Spinal cord (tissue), 9 donors: ENCODE measurements at regions not wholly inside any gene's neighbourhood (a gene's known extent, or its start where the extent isn't known, plus 50 kb on each side); places are given as distances from the start of the nearest gene placed in this dataset.

ENCODE experiments used
- DNase-seq, 6 donors: peaks; one replicate each; pipeline versions ENCODE4 v3.0.0 to v3.0.0-alpha.2; 2013 to 2015; ENCODE audit warnings: low spot score in 6 of 6, low read depth in 4 of 6
- H3K27ac ChIP-seq: one replicate; pipeline ENCODE4 v1.5.1; 2013; ENCODE audit warnings: low read depth, low read length, control low read depth
- H3K27me3 ChIP-seq: one replicate; pipeline ENCODE4 v1.6.1; 2013; ENCODE audit warnings: low read length; ENCODE audit not compliant: control insufficient read depth, insufficient read depth
- H3K36me3 ChIP-seq: one replicate; pipeline ENCODE4 v1.6.1; 2013; ENCODE audit warnings: low read length; ENCODE audit not compliant: control insufficient read depth, insufficient read depth
- H3K4me1 ChIP-seq: one replicate; pipeline ENCODE4 v1.6.1; 2013; ENCODE audit warnings: low read length; ENCODE audit not compliant: control insufficient read depth, insufficient read depth
- H3K4me3 ChIP-seq: one replicate; pipeline ENCODE4 v1.5.1; 2013; ENCODE audit warnings: low read depth, low read length, control low read depth
- H3K9me3 ChIP-seq: one replicate; pipeline ENCODE4 v1.6.1; 2013; ENCODE audit warnings: low read length; ENCODE audit not compliant: control insufficient read depth, insufficient read depth
- WGBS: methylation state at CpG from one replicate; pipeline ENCODE4 v1.1.5; 2013; ENCODE audit warnings: missing lambda C conversion rate; ENCODE audit not compliant: insufficient coverage; 5-methylcytosine and 5-hydroxymethylcytosine counted together
- donor health status: healthy.

DNA sequence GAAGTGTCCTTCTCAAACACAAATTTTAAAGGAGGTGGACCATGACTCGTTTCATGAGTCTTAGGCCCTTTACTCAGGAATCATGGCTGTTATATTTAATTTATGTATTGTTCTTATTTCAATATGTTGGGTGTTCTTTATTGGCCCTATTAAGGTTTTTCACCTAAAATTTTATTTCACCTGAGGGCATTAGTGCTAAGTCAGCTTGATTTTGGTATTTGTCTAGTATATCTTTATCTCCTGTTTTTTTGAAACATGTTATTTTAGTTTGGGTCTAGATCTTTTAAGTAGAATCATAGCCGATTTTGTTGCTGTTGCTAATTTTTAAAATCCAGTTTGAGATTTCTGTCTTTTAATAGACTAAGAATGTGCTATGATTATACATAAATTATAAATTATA, 430.4 kb downstream of the RPS6KC1 start:
- Histone ChIP-seq H3K27ac (no peak overlapping the region), H3K4me3 (no peak overlapping the region), H3K9me3 (no peaks in the 10 kb centered on the region), H3K4me1 (no peaks in the 10 kb centered on the region), H3K36me3 (no peaks in the 10 kb centered on the region), H3K27me3 (no peaks in the 10 kb centered on the region)
- no peak for DNase-seq
- WGBS, result no CpG with 5 or more reads among the region's 2 CpGs

DNA sequence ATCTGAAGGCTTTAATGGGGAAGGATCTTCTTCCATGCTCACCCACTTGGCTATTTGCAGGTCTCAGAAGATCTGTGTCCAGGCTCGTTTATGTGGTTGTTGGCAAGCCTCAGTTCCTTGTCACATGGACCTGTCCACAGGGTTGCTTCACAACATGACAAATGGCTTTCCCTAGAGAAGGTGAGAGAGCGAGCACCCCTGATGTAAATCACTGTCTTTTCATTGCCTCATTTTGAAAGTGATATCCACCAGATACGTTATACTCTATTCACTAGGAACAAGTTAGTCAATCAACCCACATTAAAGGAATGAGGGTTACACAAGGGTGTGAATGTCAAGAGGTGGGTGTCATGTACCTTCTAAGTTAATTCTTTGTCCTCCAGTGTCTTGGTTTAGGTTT, 433.3 kb downstream of the RPS6KC1 start:
- Histone ChIP-seq H3K36me3 (no peaks in the 10 kb centered on the region), H3K27me3 (no peaks in the 10 kb centered on the region), H3K4me1 (no peaks in the 10 kb centered on the region), H3K27ac (no peak overlapping the region), H3K9me3 (no peaks in the 10 kb centered on the region), H3K4me3 (no peak overlapping the region)
- no peak for DNase-seq
- WGBS, result 80% methylated on average over 1 of the region's 3 CpGs

- Histone ChIP-seq H3K27me3 (no peaks in the 10 kb centered on the region), H3K27ac (no peak overlapping the region), H3K9me3 (no peaks in the 10 kb centered on the region), H3K4me3 (no peak overlapping the region), H3K36me3 (no peaks in the 10 kb centered on the region), H3K4me1 (no peaks in the 10 kb centered on the region)
- WGBS, result no CpG with 5 or more reads among the region's 1 CpG
- DNase-seq, result no peak
Measured at GRCh38 chr1:213484758-213485157, 433.7 kb downstream of the RPS6KC1 start.

DNA sequence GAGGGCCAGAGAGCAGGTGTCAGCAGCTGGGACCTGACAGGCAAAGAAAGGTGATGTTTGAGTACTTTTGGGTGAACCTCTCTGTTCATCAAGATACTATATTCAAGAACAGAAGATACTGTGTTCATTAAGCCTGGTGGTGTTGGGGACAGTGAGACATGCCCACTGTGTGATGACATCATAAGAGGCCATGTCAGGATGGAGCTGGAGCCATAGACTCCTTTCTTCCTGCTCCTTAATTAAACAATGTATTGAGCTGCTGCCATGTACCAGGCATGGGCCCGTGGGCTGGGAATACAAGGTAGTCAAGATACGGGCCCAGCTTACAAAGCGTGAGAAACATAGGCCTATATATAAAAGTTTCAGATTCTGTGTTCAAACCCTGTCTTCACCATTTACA, 435.4 kb downstream of the RPS6KC1 start:
- no peak overlapping the region for H3K27ac ChIP-seq
- no peaks in the 10 kb centered on the region for H3K4me1 ChIP-seq
- no peaks in the 10 kb centered on the region for H3K27me3 ChIP-seq
- DNase-seq, result no peak
- no peak overlapping the region for H3K4me3 ChIP-seq
- H3K9me3 ChIP-seq, result no peaks in the 10 kb centered on the region
- no peaks in the 10 kb centered on the region for H3K36me3 ChIP-seq
- no CpG with 5 or more reads among the region's 3 CpGs for WGBS

GRCh38 chr1:213491468-213491867, 440.4 kb downstream of the RPS6KC1 start:
- no peak for DNase-seq
- Histone ChIP-seq H3K9me3 (no peaks in the 10 kb centered on the region), H3K27ac (no peak overlapping the region), H3K4me3 (no peak overlapping the region), H3K36me3 (no peaks in the 10 kb centered on the region), H3K27me3 (no peaks in the 10 kb centered on the region), H3K4me1 (peaks cover 4% of the 10 kb centered on the region)
- 100% methylated on average over 1 of the region's 5 CpGs for WGBS

DNA sequence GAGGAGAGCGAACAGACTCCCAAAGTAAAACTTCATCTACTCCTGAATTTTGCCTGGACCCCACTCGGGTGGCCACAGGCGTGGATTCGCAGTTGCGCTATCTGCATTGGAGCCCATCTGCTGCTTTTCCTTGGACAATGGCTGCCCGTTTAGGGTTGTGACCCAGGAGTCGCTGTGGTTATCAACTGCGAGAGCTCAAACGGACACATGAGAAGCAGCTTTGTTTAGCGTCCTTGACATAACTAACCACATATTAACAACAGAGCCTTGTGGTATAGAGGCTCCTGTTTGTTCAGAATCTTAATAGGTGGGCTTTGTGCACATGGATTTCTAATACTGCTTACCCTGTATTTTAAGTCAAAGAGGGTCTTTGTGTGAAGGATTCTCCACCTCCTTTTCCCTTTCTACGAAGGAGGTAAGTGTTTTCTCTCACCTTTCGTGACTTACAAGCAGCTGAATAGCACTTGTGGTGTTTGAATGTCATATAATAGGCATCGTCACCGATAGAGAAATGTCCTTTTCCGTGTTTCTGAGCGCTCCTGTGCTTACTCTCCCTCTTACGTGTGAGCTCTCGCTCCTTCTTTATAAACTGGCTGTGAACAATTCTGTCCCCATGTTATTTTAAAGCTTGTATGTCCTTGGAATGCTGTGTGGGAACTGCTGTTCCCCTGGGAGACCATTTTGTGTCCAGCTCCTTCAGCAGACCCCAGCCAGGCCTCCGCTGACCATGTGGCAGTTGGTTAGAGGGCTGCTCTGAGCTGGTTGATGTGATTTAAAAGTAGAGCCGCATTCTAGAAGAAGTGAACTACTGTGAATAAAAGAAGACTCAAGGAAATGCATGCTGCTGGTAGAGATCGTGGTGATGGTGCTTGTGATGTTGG, 441.4 kb downstream of the RPS6KC1 start:
- DNase-seq, result peak in 2 of 6 donors; percentile 3 to 17
- Histone ChIP-seq H3K4me1 (peaks cover 4% of the 10 kb centered on the region), H3K36me3 (no peaks in the 10 kb centered on the region), H3K4me3 (no peak overlapping the region), H3K27me3 (no peaks in the 10 kb centered on the region), H3K9me3 (no peaks in the 10 kb centered on the region), H3K27ac (no peak overlapping the region)
- WGBS, result 86% methylated on average over 8 of the region's 21 CpGs

- no peaks in the 10 kb centered on the region for H3K36me3 ChIP-seq
- DNase-seq, result no peak
- WGBS, result 100% methylated on average over 3 of the region's 4 CpGs
Measured at GRCh38 chr1:213499444-213499843, 448.4 kb downstream of the RPS6KC1 start.

GRCh38 chr1:213507472-213508223, 456.6 kb downstream of the RPS6KC1 start:
- Histone ChIP-seq H3K9me3 (no peaks in the 10 kb centered on the region), H3K27ac (no peak overlapping the region), H3K4me1 (no peaks in the 10 kb centered on the region), H3K36me3 (no peaks in the 10 kb centered on the region), H3K4me3 (no peak overlapping the region), H3K27me3 (no peaks in the 10 kb centered on the region)
- peak in 1 of 6 donors; percentile 40 for DNase-seq
- no CpG with 5 or more reads among the region's 7 CpGs for WGBS

More at GRCh38 chr1:213499444-213499843, 448.4 kb downstream of the RPS6KC1 start:
- H3K4me1 ChIP-seq, result no peaks in the 10 kb centered on the region
- H3K9me3 ChIP-seq, result no peaks in the 10 kb centered on the region
- no peaks in the 10 kb centered on the region for H3K27me3 ChIP-seq
- no peak overlapping the region for H3K4me3 ChIP-seq
- H3K27ac ChIP-seq, result no peak overlapping the region

- H3K36me3 ChIP-seq, result no peaks in the 10 kb centered on the region
- no peaks in the 10 kb centered on the region for H3K27me3 ChIP-seq
- no peak overlapping the region for H3K4me3 ChIP-seq
- no peak for DNase-seq
- no peak overlapping the region for H3K27ac ChIP-seq
- 66% methylated on average over 4 of the region's 4 CpGs for WGBS
- no peaks in the 10 kb centered on the region for H3K4me1 ChIP-seq
- no peaks in the 10 kb centered on the region for H3K9me3 ChIP-seq
Measured at GRCh38 chr1:213511173-213511572, 460.1 kb downstream of the RPS6KC1 start.
